SH-SY5Y (cell line): ENCODE measurements at regions not wholly inside any gene's neighbourhood (a gene's known extent, or its start where the extent isn't known, plus 50 kb on each side); places are given as distances from the start of the nearest gene placed in this dataset.

Experiments
- GATA2 ChIP-seq: IDR thresholded peaks from 2 replicates; pipeline ENCODE4 v1.6.1; 2011; ENCODE audit warnings: mild to moderate bottlenecking, low read depth, low read length
- GATA3 ChIP-seq: IDR thresholded peaks from 2 replicates; pipeline ENCODE4 v1.6.1; 2011; ENCODE audit warnings: low read depth, mild to moderate bottlenecking, low read length, moderate library complexity

- TF ChIP-seq GATA2 (no peak), GATA3 (no peak)
Observed at GRCh38 chr16:6714510-6714909, 618.1 kb upstream of the RBFOX1 start.
